H1 (cell line): ENCODE measurements at regions not wholly inside any gene's neighbourhood (a gene's known extent, or its start where the extent isn't known, plus 50 kb on each side); places are given as distances from the start of the nearest gene placed in this dataset.

Experiments
- CTCF ChIA-PET: fragments of 300-600 bp; sonication (Branson Sonifier 250); formaldehyde crosslinking; loops from one replicate; lab custom pipeline; 2021; ENCODE audit not compliant: partially characterized antibody; lab: Charles Lee
- POLR2A ChIA-PET: fragments of 300-600 bp; sonication (Branson Sonifier 250); formaldehyde crosslinking; loops from one replicate; lab custom pipeline; 2021; ENCODE audit warnings: inconsistent platforms; ENCODE audit not compliant: partially characterized antibody; lab: Charles Lee
- DNase-seq, 2 experiments: peaks; one replicate each; pipeline versions ENCODE4 v3.0.0 to v3.0.0-alpha.2; 2010 to 2022; ENCODE audit warnings: low spot score in 2 of 2, low read depth in 1 of 2, mixed read lengths in 1 of 2
- FAIRE-seq: peaks from 2 replicates; lab custom pipeline; 2011; peaks lifted over from hg19 to GRCh38; lab: Jason Lieb, UNC
- H2AFZ ChIP-seq: 2 replicates; pipeline ENCODE4 v1.8.1; 2012; ENCODE audit warnings: low read length, inconsistent platforms
- H2AK5ac ChIP-seq: 2 replicates; pipeline ENCODE4 v1.6.1; 2013; ENCODE audit warnings: low read depth, low read length
- H2BK120ac ChIP-seq: replicated peaks from 2 replicates; pipeline ENCODE3; 2013; ENCODE audit warnings: low read depth, low read length, inconsistent platforms
- H2BK12ac ChIP-seq: 2 replicates; pipeline ENCODE4 v1.6.1; 2013; ENCODE audit warnings: low read depth, low read length
- H2BK15ac ChIP-seq: 2 replicates; pipeline ENCODE4 v1.6.1; 2013; ENCODE audit warnings: low read length
- H2BK20ac ChIP-seq: 2 replicates; pipeline ENCODE4 v1.6.1; 2013; ENCODE audit warnings: low read length
- H2BK5ac ChIP-seq: 2 replicates; pipeline ENCODE4 v1.6.1; 2013; ENCODE audit warnings: low read depth, low read length
- H3K14ac ChIP-seq: 2 replicates; pipeline ENCODE4 v1.6.1; 2013; ENCODE audit warnings: inconsistent platforms; ENCODE audit not compliant: insufficient read length
- H3K18ac ChIP-seq: 2 replicates; pipeline ENCODE4 v1.6.1; 2013; ENCODE audit warnings: low read length; ENCODE audit errors: extremely low read depth
- H3K23ac ChIP-seq: 2 replicates; pipeline ENCODE4 v1.6.1; 2013; ENCODE audit warnings: inconsistent platforms; ENCODE audit not compliant: insufficient read length
- H3K23me2 ChIP-seq: 2 replicates; pipeline ENCODE4 v1.6.1; 2013; ENCODE audit warnings: low read depth, low read length
- H3K27ac ChIP-seq: 2 replicates; pipeline ENCODE4 v1.6.1; 2011; ENCODE audit warnings: low read depth, low read length, inconsistent platforms
- H3K27me3 ChIP-seq, 4 experiments: replicated peaks in 1 of 4; 1 replicate in 1 of 4; 2 replicates in 3 of 4; pipeline versions ENCODE4 v1.6.1 to v1.8.1; 2011 to 2013; ENCODE audit warnings: low read length in 3 of 4, mild to moderate bottlenecking in 3 of 4, inconsistent platforms in 2 of 4, mixed read lengths in 2 of 4, moderate library complexity in 1 of 4; ENCODE audit not compliant: control insufficient read depth in 3 of 4, insufficient read depth in 3 of 4; ENCODE audit errors: extremely low read depth in 1 of 4
- H3K36me3 ChIP-seq, 4 experiments: 2 replicates each; pipeline versions ENCODE4 v1.6.1 to v1.8.1; 2011 to 2013; ENCODE audit warnings: mild to moderate bottlenecking in 4 of 4, low read length in 3 of 4, moderate library complexity in 2 of 4, control low read depth in 1 of 4, inconsistent platforms in 1 of 4; ENCODE audit not compliant: insufficient read depth in 4 of 4, control insufficient read depth in 2 of 4
- H3K4ac ChIP-seq: replicated peaks from 2 replicates; pipeline ENCODE3; 2013; ENCODE audit warnings: low read length, low read depth, mixed read lengths, inconsistent platforms; ENCODE audit not compliant: insufficient read length
- H3K4me1 ChIP-seq, 4 experiments: replicated peaks in 1 of 4; 1 replicate in 1 of 4; 2 replicates in 3 of 4; pipeline versions ENCODE4 v1.6.1 to v1.8.1; 2011 to 2013; ENCODE audit warnings: low read length in 3 of 4, inconsistent platforms in 2 of 4, mixed read lengths in 1 of 4; ENCODE audit not compliant: insufficient read depth in 4 of 4, control insufficient read depth in 3 of 4
- H3K4me2 ChIP-seq, 2 experiments: 2 replicates each; pipeline versions ENCODE4 v1.6.1 to v1.8.1; 2011 to 2013; ENCODE audit warnings: low read depth in 2 of 2, low read length in 2 of 2, control low read depth in 1 of 2, inconsistent platforms in 1 of 2, mild to moderate bottlenecking in 1 of 2; ENCODE audit not compliant: insufficient read depth in 1 of 2
- H3K4me3 ChIP-seq, 4 experiments: fragments of 200-600, 300-600 bp in 1 of 4; sonication (generic), shearing (Covaris generic), sonication (Bioruptor Twin) in 1 of 4; 2 replicates each; pipeline versions ENCODE4 v1.5.1 to v1.8.1; 2011 to 2016; ENCODE audit warnings: low read length in 4 of 4, low read depth in 3 of 4, control low read depth in 2 of 4, inconsistent platforms in 2 of 4, mild to moderate bottlenecking in 2 of 4, mixed read lengths in 1 of 4, moderate library complexity in 1 of 4; ENCODE audit not compliant: insufficient read depth in 2 of 4; ENCODE audit errors: extremely low read depth in 1 of 4
- H3K56ac ChIP-seq: replicated peaks from 2 replicates; pipeline ENCODE3; 2013; ENCODE audit warnings: low read depth, mild to moderate bottlenecking, mixed read lengths, low read length, inconsistent platforms; ENCODE audit not compliant: insufficient read length
- H3K79me1 ChIP-seq: 2 replicates; pipeline ENCODE4 v1.6.1; 2013; ENCODE audit warnings: low read depth, low read length, control low read depth
- H3K79me2 ChIP-seq, 2 experiments: 2 replicates each; pipeline versions ENCODE4 v1.6.1 to v1.8.1; 2012 to 2013; ENCODE audit warnings: low read length in 2 of 2, mild to moderate bottlenecking in 2 of 2, inconsistent platforms in 1 of 2; ENCODE audit not compliant: insufficient read depth in 2 of 2, control insufficient read depth in 1 of 2
- H3K9ac ChIP-seq, 4 experiments: replicated peaks in 1 of 4; 1 replicate in 1 of 4; 2 replicates in 3 of 4; pipeline versions ENCODE4 v1.6.1 to v1.8.1; 2011 to 2013; ENCODE audit warnings: low read depth in 3 of 4, low read length in 3 of 4, control low read depth in 2 of 4, mild to moderate bottlenecking in 2 of 4, moderate library complexity in 2 of 4, inconsistent platforms in 1 of 4; ENCODE audit errors: extremely low read depth in 1 of 4
- H3K9me3 ChIP-seq, 2 experiments: 2 replicates each; pipeline versions ENCODE4 v1.6.1 to v1.8.1; 2012 to 2013; ENCODE audit warnings: mild to moderate bottlenecking in 2 of 2, moderate library complexity in 2 of 2, control low read depth in 1 of 2, inconsistent platforms in 1 of 2, low read depth in 1 of 2, low read length in 1 of 2, mixed read lengths in 1 of 2; ENCODE audit not compliant: insufficient read depth in 2 of 2
- H4K20me1 ChIP-seq, 2 experiments: replicated peaks in 1 of 2; 2 replicates each; pipeline versions ENCODE3 to v1.8.1; 2011 to 2013; ENCODE audit warnings: inconsistent platforms in 2 of 2, low read length in 2 of 2, mild to moderate bottlenecking in 1 of 2; ENCODE audit not compliant: insufficient read depth in 2 of 2, control insufficient read depth in 1 of 2
- H4K5ac ChIP-seq: 2 replicates; pipeline ENCODE4 v1.6.1; 2013; ENCODE audit warnings: low read length, low read depth, mixed read lengths, inconsistent platforms; ENCODE audit not compliant: insufficient read length
- H4K8ac ChIP-seq: 2 replicates; pipeline ENCODE4 v1.8.0; 2013; ENCODE audit warnings: mild to moderate bottlenecking, moderate library complexity, low read length, inconsistent platforms; ENCODE audit not compliant: insufficient read depth; ENCODE audit errors: extremely low read depth
- H4K91ac ChIP-seq: replicated peaks from 2 replicates; pipeline ENCODE3; 2013; ENCODE audit warnings: low read length, mixed read lengths, inconsistent platforms; ENCODE audit not compliant: insufficient read length
- BACH1 ChIP-seq: IDR thresholded peaks from 2 replicates; pipeline ENCODE4 v1.6.1; 2012; ENCODE audit warnings: low read length, improper control_type of control experiment
- BCL11A ChIP-seq, 2 experiments: IDR thresholded peaks; one replicate each; pipeline ENCODE4 v1.6.1; 2011; ENCODE audit warnings: low read depth in 2 of 2, low read length in 2 of 2, mild to moderate bottlenecking in 2 of 2
- CREB1 ChIP-seq: IDR thresholded peaks from 2 replicates; pipeline ENCODE4 v1.6.1; 2012; ENCODE audit warnings: inconsistent platforms
- EZH2 ChIP-seq: fragments of 200-600 bp; sonication (generic); IDR thresholded peaks from 2 replicates; pipeline ENCODE4 v1.7.1; 2012; ENCODE audit warnings: low read depth, mild to moderate bottlenecking, moderate library complexity, low read length, inconsistent platforms; ENCODE audit not compliant: severe bottlenecking
- JUND ChIP-seq: IDR thresholded peaks from 2 replicates; pipeline ENCODE4 v1.6.1; 2011; ENCODE audit warnings: mild to moderate bottlenecking, improper control_type of control experiment, low read length
- POLR2A ChIP-seq, 2 experiments: IDR thresholded peaks; 1 replicate in 1 of 2; 2 replicates in 1 of 2; pipeline ENCODE4 v1.6.1; 2011; ENCODE audit warnings: low read depth in 2 of 2, low read length in 2 of 2, mild to moderate bottlenecking in 2 of 2; ENCODE audit errors: control extremely low read depth in 1 of 2
- RXRA ChIP-seq: IDR thresholded peaks from 2 replicates; pipeline ENCODE4 v1.6.1; 2011; ENCODE audit warnings: low read depth, mild to moderate bottlenecking, low read length, moderate library complexity; ENCODE audit not compliant: insufficient read depth
- SIRT6 ChIP-seq: IDR thresholded peaks from one replicate; pipeline ENCODE4 v1.7.1; 2012; ENCODE audit warnings: low read length, inconsistent platforms
- SP1 ChIP-seq: IDR thresholded peaks from 2 replicates; pipeline ENCODE4 v1.6.1; 2011; ENCODE audit warnings: low read depth, low read length
- SRF ChIP-seq: IDR thresholded peaks from 2 replicates; pipeline ENCODE4 v1.6.1; 2011; ENCODE audit warnings: mild to moderate bottlenecking, low read depth, low read length, moderate library complexity
- SUZ12 ChIP-seq: fragments of 200-600 bp; sonication (generic); IDR thresholded peaks from 2 replicates; pipeline ENCODE4 v1.6.1; 2012; ENCODE audit warnings: mild to moderate bottlenecking, inconsistent platforms, low read length, moderate library complexity, mixed read lengths
- TEAD4 ChIP-seq: IDR thresholded peaks from 2 replicates; pipeline ENCODE4 v1.6.1; 2012; ENCODE audit warnings: low read depth, low read length, inconsistent platforms, mixed read lengths
- WGBS, 2 experiments: shearing (Covaris generic) in 1 of 2; methylation state at CpG; one replicate each; pipeline versions ENCODE4 v1.1.6 to v1.1.7; 2013 to 2015; ENCODE audit warnings: low lambda C conversion rate in 2 of 2, mixed read lengths in 2 of 2, inconsistent platforms in 1 of 2, low coverage in 1 of 2, missing lambda C conversion rate in 1 of 2; ENCODE audit not compliant: insufficient replicate concordance in 2 of 2, insufficient coverage in 1 of 2, insufficient read length in 1 of 2; ENCODE audit errors: extremely low coverage in 1 of 2, missing lambda C conversion rate in 1 of 2; 5-methylcytosine and 5-hydroxymethylcytosine counted together
- TF ChIP-seq, protein P1 (sequence below): IDR thresholded peaks from 2 replicates; pipeline ENCODE4 v1.6.1; 2012; ENCODE audit warnings: inconsistent platforms

DNA sequence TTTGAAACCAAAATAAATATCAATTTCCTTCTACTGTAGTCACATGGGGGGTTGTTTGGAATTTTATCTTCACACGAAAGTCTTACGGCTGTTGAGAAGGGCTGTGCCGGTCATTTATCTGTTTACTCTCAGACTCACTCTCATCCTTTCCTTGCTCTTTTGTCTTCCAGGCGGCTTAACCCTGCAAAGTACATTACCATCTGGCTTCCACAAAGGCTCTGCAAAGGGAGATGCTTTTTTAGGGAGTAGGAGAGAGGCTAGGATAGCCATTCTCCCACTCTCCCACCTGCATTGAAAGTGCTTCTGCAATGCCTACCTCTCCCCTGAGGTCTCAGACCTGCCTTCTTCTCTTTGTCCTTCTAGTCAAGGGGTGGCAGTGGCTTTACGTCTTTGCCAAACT is 247.6 kb downstream of the MEIS1 start:
- peak overlapping the region; percentile 2; the same call in 1 of the 2 replicates for H2AFZ ChIP-seq
- no peak overlapping the region for H4K8ac ChIP-seq
- no peak overlapping the region for H2BK15ac ChIP-seq
- H4K5ac ChIP-seq, result no peak overlapping the region
- H3K23me2 ChIP-seq, result no peaks in the 10 kb centered on the region
- no peak overlapping the region; the same call in 1 of the 2 replicates for H2BK12ac ChIP-seq
- no peaks in the 10 kb centered on the region for H3K9me3 ChIP-seq
- H3K27me3 ChIP-seq, result no peaks in the 10 kb centered on the region
- H4K20me1 ChIP-seq, result no peaks in the 10 kb centered on the region
- no peak overlapping the region for H2BK20ac ChIP-seq
- no peak overlapping the region for H3K14ac ChIP-seq
- H3K79me1 ChIP-seq, result no peaks in the 10 kb centered on the region
- H3K9ac ChIP-seq, result no peak overlapping the region
- no peak overlapping the region; a peak in 1 of 8 replicates for H3K4me3 ChIP-seq
- H3K36me3 ChIP-seq, result no peaks in the 10 kb centered on the region
- H3K4ac ChIP-seq, result no peak overlapping the region
- POLR2A ChIA-PET, result no interaction called here
- peaks cover 1 to 28% (median 14%) of the 10 kb centered on the region in 4 experiments; a peak in 5 of 7 replicates for H3K4me1 ChIP-seq
- TF ChIP-seq SIRT6, result no peak
- TF ChIP-seq BACH1, result no peak
- no peak for TF ChIP-seq SRF
- TF ChIP-seq CREB1, result no peak
- no peak for TF ChIP-seq SP1
- TF ChIP-seq TEAD4, result no peak
- TF ChIP-seq POLR2A (IDR thresholded peaks at IDR 0.05; ENCODE audit: control extremely low read depth in 1 of 2, low read depth in 2 of 2, low read length in 2 of 2), result no peak
- no peak for TF ChIP-seq RXRA
- TF ChIP-seq, protein P1, sequence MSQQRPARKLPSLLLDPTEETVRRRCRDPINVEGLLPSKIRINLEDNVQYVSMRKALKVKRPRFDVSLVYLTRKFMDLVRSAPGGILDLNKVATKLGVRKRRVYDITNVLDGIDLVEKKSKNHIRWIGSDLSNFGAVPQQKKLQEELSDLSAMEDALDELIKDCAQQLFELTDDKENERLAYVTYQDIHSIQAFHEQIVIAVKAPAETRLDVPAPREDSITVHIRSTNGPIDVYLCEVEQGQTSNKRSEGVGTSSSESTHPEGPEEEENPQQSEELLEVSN, result no peak
- no peak for TF ChIP-seq SUZ12
- no peak for TF ChIP-seq BCL11A (IDR thresholded peaks at IDR 0.05; ENCODE audit: low read depth in 2 of 2, low read length in 2 of 2)
- no peak for TF ChIP-seq JUND
- TF ChIP-seq EZH2, result no peak
- H2AK5ac ChIP-seq, result no peak overlapping the region
- FAIRE-seq (no peak), DNase-seq (no peak)
- peak overlapping the region in 1 of 2 experiments; percentile 21; a peak in 1 of 4 replicates for H3K4me2 ChIP-seq
- no peak overlapping the region; the same call in 1 of the 2 replicates for H3K18ac ChIP-seq
- H3K56ac ChIP-seq, result no peak overlapping the region
- H4K91ac ChIP-seq, result no peak overlapping the region
- no peaks in the 10 kb centered on the region for H3K79me2 ChIP-seq
- no peak overlapping the region for H2BK5ac ChIP-seq
- no peak overlapping the region for H2BK120ac ChIP-seq
- no peak overlapping the region for H3K27ac ChIP-seq
- 49% methylated on average over 5 of the region's 5 CpGs; no CpG with 5 or more reads in 1 of the 2 experiments for WGBS, 2 experiments
- H3K23ac ChIP-seq, result no peak overlapping the region
- CTCF ChIA-PET, result interaction anchor here (0.6 kb wide), 4 partner anchors 37 to 1673 kb away, joined by 3 to 4 read pairs (median 4); no protein-coding TSS in a partner anchor
